SH-SY5Y (cell line): ENCODE measurements at regions not wholly inside any gene's neighbourhood (a gene's known extent, or its start where the extent isn't known, plus 50 kb on each side); places are given as distances from the start of the nearest gene placed in this dataset.

Source experiments
- GATA2 ChIP-seq: IDR thresholded peaks from 2 replicates; pipeline ENCODE4 v1.6.1; 2011; ENCODE audit warnings: mild to moderate bottlenecking, low read depth, low read length
- GATA3 ChIP-seq: IDR thresholded peaks from 2 replicates; pipeline ENCODE4 v1.6.1; 2011; ENCODE audit warnings: low read depth, mild to moderate bottlenecking, low read length, moderate library complexity

DNA sequence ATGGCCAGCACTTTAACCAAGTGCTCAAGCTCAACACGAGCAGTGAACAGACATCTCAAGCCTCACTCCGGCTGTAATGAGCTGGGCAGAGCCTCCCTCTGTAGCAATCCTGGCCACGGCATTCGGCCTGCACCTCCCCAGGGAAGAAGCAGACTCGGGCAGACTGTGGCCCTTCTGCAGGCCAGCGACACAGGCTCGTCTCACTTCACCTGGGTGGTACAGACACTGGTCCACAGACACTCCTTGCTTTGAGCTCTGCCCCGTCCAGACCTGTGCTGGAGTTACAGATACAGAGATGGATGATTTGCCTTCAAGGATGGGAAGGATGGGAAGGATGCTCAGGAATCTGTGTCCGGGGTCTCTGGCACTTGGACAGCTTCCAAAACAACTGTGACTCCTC, 300.9 kb downstream of the PREX1 start:
- no peak for TF ChIP-seq GATA2
- TF ChIP-seq GATA3 = no peak
